ENCODE measurements at regions not wholly inside any gene's neighbourhood (a gene's known extent, or its start where the extent isn't known, plus 50 kb on each side); places are given as distances from the start of the nearest gene placed in this dataset.

- no peak for TF ChIP-seq ZC3H10 (CRISPR knock-in tag; IDR thresholded peaks at IDR 0.05)
- no peak for TF ChIP-seq ZNF70 (CRISPR knock-in tag; IDR thresholded peaks at IDR 0.05)
- TF ChIP-seq, protein P1, sequence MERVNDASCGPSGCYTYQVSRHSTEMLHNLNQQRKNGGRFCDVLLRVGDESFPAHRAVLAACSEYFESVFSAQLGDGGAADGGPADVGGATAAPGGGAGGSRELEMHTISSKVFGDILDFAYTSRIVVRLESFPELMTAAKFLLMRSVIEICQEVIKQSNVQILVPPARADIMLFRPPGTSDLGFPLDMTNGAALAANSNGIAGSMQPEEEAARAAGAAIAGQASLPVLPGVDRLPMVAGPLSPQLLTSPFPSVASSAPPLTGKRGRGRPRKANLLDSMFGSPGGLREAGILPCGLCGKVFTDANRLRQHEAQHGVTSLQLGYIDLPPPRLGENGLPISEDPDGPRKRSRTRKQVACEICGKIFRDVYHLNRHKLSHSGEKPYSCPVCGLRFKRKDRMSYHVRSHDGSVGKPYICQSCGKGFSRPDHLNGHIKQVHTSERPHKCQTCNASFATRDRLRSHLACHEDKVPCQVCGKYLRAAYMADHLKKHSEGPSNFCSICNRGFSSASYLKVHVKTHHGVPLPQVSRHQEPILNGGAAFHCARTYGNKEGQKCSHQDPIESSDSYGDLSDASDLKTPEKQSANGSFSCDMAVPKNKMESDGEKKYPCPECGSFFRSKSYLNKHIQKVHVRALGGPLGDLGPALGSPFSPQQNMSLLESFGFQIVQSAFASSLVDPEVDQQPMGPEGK (CRISPR knock-in tag; IDR thresholded peaks at IDR 0.05; ENCODE audit: borderline replicate concordance) = no peak
- no peak for TF ChIP-seq ISL1 (CRISPR knock-in tag; IDR thresholded peaks at IDR 0.05)
- no peak for TF ChIP-seq ZFP3 (CRISPR knock-in tag; IDR thresholded peaks at IDR 0.05)
- no peak for TF ChIP-seq TOX (CRISPR knock-in tag; IDR thresholded peaks at IDR 0.05; ENCODE audit: borderline replicate concordance)
Measured at GRCh38 chr5:166883016-166883415, 1408.4 kb upstream of the WWC1 start.

All from SK-N-SH treated with all-trans-retinoic acid at 6 μM for 48 hours (cell line).